Ovary (tissue), 3 donors: ENCODE measurements at regions not wholly inside any gene's neighbourhood (a gene's known extent, or its start where the extent isn't known, plus 50 kb on each side); places are given as distances from the start of the nearest gene placed in this dataset.

ENCODE experiments used
- CTCF ChIP-seq, 3 donors: fragments of 450-650 bp in 2 of 3; fragments of 200-600 bp in 1 of 3; IDR thresholded peaks; one replicate each; pipeline versions ENCODE4 v1.5.1 to v1.8.0; 2016 to 2022; ENCODE audit warnings: antibody characterized with exemption in 3 of 3, mild to moderate bottlenecking in 1 of 3
- EP300 ChIP-seq: sonication (generic); formaldehyde crosslinking; IDR thresholded peaks from one replicate; pipeline ENCODE4 v1.6.1; 2017; ENCODE audit warnings: antibody characterized with exemption
- POLR2A ChIP-seq: fragments of 450-650 bp; IDR thresholded peaks from one replicate; pipeline ENCODE4 v1.6.1; 2017; ENCODE audit warnings: antibody characterized with exemption, mild to moderate bottlenecking, moderate library complexity
- donor health status: DM: no; HTN: no; CAD: no.

- TF ChIP-seq EP300 (no peak), POLR2A (no peak), CTCF (IDR thresholded peaks at IDR 0.05) (no peak)
These were observed 77.7 kb downstream of the GPR88 start for GRCh38 chr1:100615686-100616085.
